CD14-positive monocyte (primary cell): ENCODE measurements at regions not wholly inside any gene's neighbourhood (a gene's known extent, or its start where the extent isn't known, plus 50 kb on each side); places are given as distances from the start of the nearest gene placed in this dataset.

Source experiments
- DNase-seq, 3 donors: peaks; one replicate each; pipeline ENCODE4 v3.0.0-alpha.2; 2011 to 2022
- H2AFZ ChIP-seq: 2 replicates; pipeline ENCODE4 v1.6.0; 2012; ENCODE audit warnings: mild to moderate bottlenecking, low read depth, low read length, inconsistent platforms; ENCODE audit not compliant: insufficient read depth, poor library complexity, severe bottlenecking
- H3K27ac ChIP-seq, 2 donors: 1 replicate in 1 of 2; 2 replicates in 1 of 2; pipeline ENCODE4 v1.5.1; 2012 to 2013; ENCODE audit warnings: low read length in 2 of 2, control low read depth in 1 of 2, inconsistent platforms in 1 of 2, low read depth in 1 of 2, mild to moderate bottlenecking in 1 of 2
- H3K27me3 ChIP-seq, 2 donors: one replicate each; pipeline versions ENCODE4 v1.6.0 to v1.6.1; 2011 to 2013; ENCODE audit warnings: low read length in 2 of 2; ENCODE audit not compliant: control insufficient read depth in 2 of 2, insufficient read depth in 2 of 2
- H3K36me3 ChIP-seq, 2 donors: replicated peaks in 1 of 2; 1 replicate in 1 of 2; 2 replicates in 1 of 2; pipeline versions ENCODE4 v1.5.1 to v1.6.1; 2012 to 2013; ENCODE audit warnings: low read length in 2 of 2, control low read depth in 1 of 2, inconsistent platforms in 1 of 2, mild to moderate bottlenecking in 1 of 2; ENCODE audit not compliant: insufficient read depth in 2 of 2, control insufficient read depth in 1 of 2
- H3K4me1 ChIP-seq, 2 donors: 1 replicate in 1 of 2; 2 replicates in 1 of 2; pipeline versions ENCODE4 v1.5.1 to v1.6.1; 2012 to 2013; ENCODE audit warnings: low read length in 2 of 2, control low read depth in 1 of 2, inconsistent platforms in 1 of 2, mild to moderate bottlenecking in 1 of 2, moderate library complexity in 1 of 2; ENCODE audit not compliant: insufficient read depth in 2 of 2, control insufficient read depth in 1 of 2
- H3K4me2 ChIP-seq: replicated peaks from 2 replicates; pipeline ENCODE3; 2012; ENCODE audit warnings: low read length, moderate library complexity, mild to moderate bottlenecking; ENCODE audit not compliant: poor library complexity, severe bottlenecking; ENCODE audit errors: extremely low read depth
- H3K4me3 ChIP-seq, 3 experiments: fragments of 200-600 bp in 1 of 3; sonication (generic) in 1 of 3; replicated peaks in 1 of 3; 1 replicate in 2 of 3; 2 replicates in 1 of 3; pipeline ENCODE4 v1.5.1; 2011 to 2013; ENCODE audit warnings: low read length in 3 of 3, mild to moderate bottlenecking in 3 of 3, control low read depth in 2 of 3, low read depth in 2 of 3, inconsistent platforms in 1 of 3, moderate library complexity in 1 of 3
- H3K79me2 ChIP-seq: 2 replicates; pipeline ENCODE4 v1.6.0; 2012; ENCODE audit warnings: mild to moderate bottlenecking, control low read depth, inconsistent platforms, low read length, moderate library complexity; ENCODE audit not compliant: insufficient read depth
- H3K9ac ChIP-seq: 2 replicates; pipeline ENCODE4 v1.6.0; 2017; ENCODE audit warnings: low read length, mild to moderate bottlenecking; ENCODE audit not compliant: insufficient read depth, poor library complexity, severe bottlenecking
- H3K9me3 ChIP-seq, 2 donors: replicated peaks in 1 of 2; 1 replicate in 1 of 2; 2 replicates in 1 of 2; pipeline versions ENCODE4 v1.5.1 to v1.6.1; 2012 to 2013; ENCODE audit warnings: low read length in 2 of 2, control low read depth in 1 of 2; ENCODE audit not compliant: control insufficient read depth in 1 of 2, insufficient read depth in 1 of 2
- H4K20me1 ChIP-seq: 2 replicates; pipeline ENCODE4 v1.6.0; 2012; ENCODE audit warnings: mild to moderate bottlenecking, low read length, control low read depth, moderate library complexity; ENCODE audit not compliant: insufficient read depth
- H3K27ac Mint-ChIP-seq, 7 donors: one replicate each; pipeline ENCODE4 v1.8.0; 2020; ENCODE audit warnings: mild to moderate bottlenecking in 7 of 7, mixed read lengths in 7 of 7, moderate library complexity in 6 of 7, inconsistent platforms in 2 of 7
- H3K27me3 Mint-ChIP-seq, 3 donors: one replicate each; pipeline ENCODE4 v1.8.0; 2021 to 2022; ENCODE audit warnings: low read depth in 3 of 3, mild to moderate bottlenecking in 3 of 3, mixed read lengths in 3 of 3, moderate library complexity in 3 of 3, inconsistent platforms in 1 of 3
- H3K36me3 Mint-ChIP-seq, 2 donors: one replicate each; pipeline ENCODE4 v1.8.0; 2020; ENCODE audit warnings: mixed read lengths in 2 of 2, inconsistent platforms in 1 of 2, mild to moderate bottlenecking in 1 of 2
- H3K4me1 Mint-ChIP-seq: one replicate; pipeline ENCODE4 v1.8.0; 2020; ENCODE audit warnings: mild to moderate bottlenecking, mixed read lengths
- H3K4me3 Mint-ChIP-seq, 2 donors: one replicate each; pipeline ENCODE4 v1.8.0; 2020; ENCODE audit warnings: mild to moderate bottlenecking in 2 of 2, mixed read lengths in 2 of 2, moderate library complexity in 1 of 2
- H3K9me3 Mint-ChIP-seq, 7 donors: one replicate each; pipeline ENCODE4 v1.8.0; 2020 to 2022; ENCODE audit warnings: mixed read lengths in 7 of 7, mild to moderate bottlenecking in 6 of 7, moderate library complexity in 6 of 7, inconsistent platforms in 2 of 7
- WGBS: methylation state at CpG from one replicate; pipeline ENCODE4 v1.1.5; 2013; ENCODE audit warnings: missing lambda C conversion rate; ENCODE audit not compliant: insufficient coverage; 5-methylcytosine and 5-hydroxymethylcytosine counted together
- intact Hi-C, 2 donors: fragments of 100-400 bp; cut with micrococcal nuclease; formaldehyde crosslinking; loops; one replicate each; pipeline versions ENCODE4 v1.15.0 to v1.15.1; 2023
- TF ChIP-seq, protein P1 (sequence below): fragments of 200-600 bp; IDR thresholded peaks from one replicate; pipeline ENCODE4 v1.8.0; 2022; ENCODE audit warnings: antibody characterized with exemption, mild to moderate bottlenecking

GRCh38 chr14:43411841-43412240, 1095.2 kb downstream of the FSCB start:
- Histone ChIP-seq H4K20me1 (no peaks in the 10 kb centered on the region), H3K27ac (no peak overlapping the region), H2AFZ (no peak overlapping the region), H3K4me2 (no peak overlapping the region), H3K9ac (no peak overlapping the region), H3K27me3 (no peaks in the 10 kb centered on the region), H3K4me3 (no peak overlapping the region), H3K9me3 (no peaks in the 10 kb centered on the region), H3K79me2 (no peaks in the 10 kb centered on the region), H3K36me3 (no peaks in the 10 kb centered on the region), H3K4me1 (no peaks in the 10 kb centered on the region)
- intact Hi-C loops = no loop called here
- Mint-ChIP-seq H3K4me3 (no peak overlapping the region), H3K27ac (no peak overlapping the region), H3K36me3 (no peaks in the 10 kb centered on the region), H3K9me3 (peaks cover 0 to 5% (median 0%) of the 10 kb centered on the region in 7 donors), H3K4me1 (no peaks in the 10 kb centered on the region), H3K27me3 (no peaks in the 10 kb centered on the region)
- WGBS = no CpG with 5 or more reads among the region's 1 CpG
- no peak for DNase-seq
- TF ChIP-seq, protein P1, sequence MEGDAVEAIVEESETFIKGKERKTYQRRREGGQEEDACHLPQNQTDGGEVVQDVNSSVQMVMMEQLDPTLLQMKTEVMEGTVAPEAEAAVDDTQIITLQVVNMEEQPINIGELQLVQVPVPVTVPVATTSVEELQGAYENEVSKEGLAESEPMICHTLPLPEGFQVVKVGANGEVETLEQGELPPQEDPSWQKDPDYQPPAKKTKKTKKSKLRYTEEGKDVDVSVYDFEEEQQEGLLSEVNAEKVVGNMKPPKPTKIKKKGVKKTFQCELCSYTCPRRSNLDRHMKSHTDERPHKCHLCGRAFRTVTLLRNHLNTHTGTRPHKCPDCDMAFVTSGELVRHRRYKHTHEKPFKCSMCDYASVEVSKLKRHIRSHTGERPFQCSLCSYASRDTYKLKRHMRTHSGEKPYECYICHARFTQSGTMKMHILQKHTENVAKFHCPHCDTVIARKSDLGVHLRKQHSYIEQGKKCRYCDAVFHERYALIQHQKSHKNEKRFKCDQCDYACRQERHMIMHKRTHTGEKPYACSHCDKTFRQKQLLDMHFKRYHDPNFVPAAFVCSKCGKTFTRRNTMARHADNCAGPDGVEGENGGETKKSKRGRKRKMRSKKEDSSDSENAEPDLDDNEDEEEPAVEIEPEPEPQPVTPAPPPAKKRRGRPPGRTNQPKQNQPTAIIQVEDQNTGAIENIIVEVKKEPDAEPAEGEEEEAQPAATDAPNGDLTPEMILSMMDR = no peak

GRCh38 chr14:43410631-43411030, 1096.5 kb downstream of the FSCB start:
- DNase-seq = no peak
- Mint-ChIP-seq H3K4me1 (no peaks in the 10 kb centered on the region), H3K36me3 (no peaks in the 10 kb centered on the region), H3K27me3 (no peaks in the 10 kb centered on the region), H3K9me3 (peaks cover 0 to 5% (median 0%) of the 10 kb centered on the region in 7 donors), H3K4me3 (no peak overlapping the region), H3K27ac (no peak overlapping the region)
- TF ChIP-seq, protein P1 = no peak
- 69% methylated on average over 3 of the region's 3 CpGs for WGBS
- Histone ChIP-seq H3K4me3 (no peak overlapping the region), H3K27ac (no peak overlapping the region), H3K9me3 (no peaks in the 10 kb centered on the region), H3K4me1 (no peaks in the 10 kb centered on the region), H2AFZ (no peak overlapping the region), H3K9ac (no peak overlapping the region), H3K27me3 (no peaks in the 10 kb centered on the region), H3K36me3 (no peaks in the 10 kb centered on the region), H4K20me1 (no peaks in the 10 kb centered on the region), H3K79me2 (no peaks in the 10 kb centered on the region), H3K4me2 (no peak overlapping the region)
- intact Hi-C loops = no loop called here
